Ishikawa (cell line): ENCODE measurements at regions not wholly inside any gene's neighbourhood (a gene's known extent, or its start where the extent isn't known, plus 50 kb on each side); places are given as distances from the start of the nearest gene placed in this dataset.

ENCODE experiments used
- CEBPB ChIP-seq: IDR thresholded peaks from 2 replicates; pipeline ENCODE4 v1.6.1; 2012
- EGR1 ChIP-seq: IDR thresholded peaks from 2 replicates; pipeline ENCODE4 v1.6.1; 2012
- FOXM1 ChIP-seq: IDR thresholded peaks from 2 replicates; pipeline ENCODE4 v1.6.1; 2012; ENCODE audit warnings: low read depth, borderline replicate concordance
- MAX ChIP-seq: IDR thresholded peaks from 2 replicates; pipeline ENCODE4 v1.6.1; 2012
- TAF1 ChIP-seq: IDR thresholded peaks from 2 replicates; pipeline ENCODE4 v1.6.1; 2012; ENCODE audit warnings: low read depth, mild to moderate bottlenecking
- USF1 ChIP-seq: IDR thresholded peaks from 2 replicates; pipeline ENCODE4 v1.6.1; 2012
- TF ChIP-seq, protein P1 (sequence below): IDR thresholded peaks from 2 replicates; pipeline ENCODE4 v1.6.1; 2012; ENCODE audit warnings: low read depth, mild to moderate bottlenecking

- TF ChIP-seq MAX (no peak), TAF1 (no peak), FOXM1 (no peak), USF1 (no peak), EGR1 (no peak), CEBPB (no peak)
- TF ChIP-seq, protein P1, sequence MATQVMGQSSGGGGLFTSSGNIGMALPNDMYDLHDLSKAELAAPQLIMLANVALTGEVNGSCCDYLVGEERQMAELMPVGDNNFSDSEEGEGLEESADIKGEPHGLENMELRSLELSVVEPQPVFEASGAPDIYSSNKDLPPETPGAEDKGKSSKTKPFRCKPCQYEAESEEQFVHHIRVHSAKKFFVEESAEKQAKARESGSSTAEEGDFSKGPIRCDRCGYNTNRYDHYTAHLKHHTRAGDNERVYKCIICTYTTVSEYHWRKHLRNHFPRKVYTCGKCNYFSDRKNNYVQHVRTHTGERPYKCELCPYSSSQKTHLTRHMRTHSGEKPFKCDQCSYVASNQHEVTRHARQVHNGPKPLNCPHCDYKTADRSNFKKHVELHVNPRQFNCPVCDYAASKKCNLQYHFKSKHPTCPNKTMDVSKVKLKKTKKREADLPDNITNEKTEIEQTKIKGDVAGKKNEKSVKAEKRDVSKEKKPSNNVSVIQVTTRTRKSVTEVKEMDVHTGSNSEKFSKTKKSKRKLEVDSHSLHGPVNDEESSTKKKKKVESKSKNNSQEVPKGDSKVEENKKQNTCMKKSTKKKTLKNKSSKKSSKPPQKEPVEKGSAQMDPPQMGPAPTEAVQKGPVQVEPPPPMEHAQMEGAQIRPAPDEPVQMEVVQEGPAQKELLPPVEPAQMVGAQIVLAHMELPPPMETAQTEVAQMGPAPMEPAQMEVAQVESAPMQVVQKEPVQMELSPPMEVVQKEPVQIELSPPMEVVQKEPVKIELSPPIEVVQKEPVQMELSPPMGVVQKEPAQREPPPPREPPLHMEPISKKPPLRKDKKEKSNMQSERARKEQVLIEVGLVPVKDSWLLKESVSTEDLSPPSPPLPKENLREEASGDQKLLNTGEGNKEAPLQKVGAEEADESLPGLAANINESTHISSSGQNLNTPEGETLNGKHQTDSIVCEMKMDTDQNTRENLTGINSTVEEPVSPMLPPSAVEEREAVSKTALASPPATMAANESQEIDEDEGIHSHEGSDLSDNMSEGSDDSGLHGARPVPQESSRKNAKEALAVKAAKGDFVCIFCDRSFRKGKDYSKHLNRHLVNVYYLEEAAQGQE = no peak
Measured at GRCh38 chr7:68393051-68393450, 1205.2 kb upstream of the AUTS2 start.
